Mesenchymal stem cell (in vitro differentiated cells and primary cell): ENCODE measurements at regions not wholly inside any gene's neighbourhood (a gene's known extent, or its start where the extent isn't known, plus 50 kb on each side); places are given as distances from the start of the nearest gene placed in this dataset.

ENCODE experiments used
- DNase-seq: peaks from one replicate; pipeline ENCODE4 v3.0.0-alpha.2; 2013
- H2AFZ ChIP-seq: one replicate; pipeline ENCODE4 v1.6.1; 2013; ENCODE audit warnings: low read depth, mild to moderate bottlenecking, control low read depth, inconsistent platforms, low read length, moderate library complexity
- H2AK5ac ChIP-seq: 2 replicates; pipeline ENCODE4 v1.6.1; 2013; ENCODE audit warnings: low read length, moderate library complexity, mild to moderate bottlenecking, inconsistent platforms; ENCODE audit not compliant: severe bottlenecking
- H2BK120ac ChIP-seq: one replicate; pipeline ENCODE4 v1.6.1; 2013; ENCODE audit warnings: low read depth, mild to moderate bottlenecking, inconsistent platforms, low read length, moderate library complexity
- H2BK12ac ChIP-seq, 2 experiments: one replicate each; pipeline ENCODE4 v1.6.1; 2013; ENCODE audit warnings: inconsistent platforms in 2 of 2, low read length in 2 of 2, mild to moderate bottlenecking in 2 of 2, moderate library complexity in 2 of 2, control low read depth in 1 of 2
- H2BK15ac ChIP-seq: one replicate; pipeline ENCODE4 v1.6.1; 2013; ENCODE audit warnings: mild to moderate bottlenecking, low read depth, inconsistent platforms; ENCODE audit not compliant: poor library complexity, severe bottlenecking
- H2BK5ac ChIP-seq: 2 replicates; pipeline ENCODE4 v1.6.1; 2013; ENCODE audit warnings: low read depth, mild to moderate bottlenecking, low read length, control low read depth, inconsistent platforms; ENCODE audit not compliant: poor library complexity, severe bottlenecking
- H3K14ac ChIP-seq, 2 experiments: one replicate each; pipeline ENCODE4 v1.6.1; 2013; ENCODE audit warnings: inconsistent platforms in 2 of 2, low read length in 2 of 2, control low read depth in 1 of 2, mild to moderate bottlenecking in 1 of 2, moderate library complexity in 1 of 2
- H3K18ac ChIP-seq, 2 experiments: one replicate each; pipeline ENCODE4 v1.6.1; 2013; ENCODE audit warnings: inconsistent platforms in 2 of 2, low read length in 2 of 2, control low read depth in 1 of 2, low read depth in 1 of 2, mild to moderate bottlenecking in 1 of 2
- H3K23ac ChIP-seq, 2 experiments: one replicate each; pipeline ENCODE4 v1.6.1; 2013; ENCODE audit warnings: inconsistent platforms in 2 of 2, low read length in 2 of 2, mild to moderate bottlenecking in 2 of 2, moderate library complexity in 2 of 2, control low read depth in 1 of 2
- H3K27ac ChIP-seq: 2 replicates; pipeline ENCODE4 v1.5.1; 2013; ENCODE audit warnings: mild to moderate bottlenecking, moderate library complexity, low read length, control low read depth, inconsistent platforms; ENCODE audit not compliant: poor library complexity, severe bottlenecking
- H3K27me3 ChIP-seq, 2 experiments: 2 replicates each; pipeline versions ENCODE4 v1.6.1 to v1.7.0; 2013; ENCODE audit warnings: low read length in 2 of 2, mild to moderate bottlenecking in 2 of 2, moderate library complexity in 2 of 2, control low read depth in 1 of 2, inconsistent platforms in 1 of 2; ENCODE audit not compliant: control insufficient read depth in 1 of 2, insufficient read depth in 1 of 2
- H3K36me3 ChIP-seq, 2 experiments: 2 replicates each; pipeline versions ENCODE4 v1.6.1 to v1.7.0; 2013; ENCODE audit warnings: low read length in 2 of 2, control low read depth in 1 of 2, inconsistent platforms in 1 of 2, low read depth in 1 of 2, mild to moderate bottlenecking in 1 of 2; ENCODE audit not compliant: insufficient read depth in 2 of 2, control insufficient read depth in 1 of 2
- H3K4ac ChIP-seq, 2 experiments: one replicate each; pipeline ENCODE4 v1.6.1; 2013; ENCODE audit warnings: inconsistent platforms in 2 of 2, low read length in 2 of 2, mild to moderate bottlenecking in 2 of 2, moderate library complexity in 2 of 2, control low read depth in 1 of 2, low read depth in 1 of 2
- H3K4me1 ChIP-seq: 2 replicates; pipeline ENCODE4 v1.6.1; 2013; ENCODE audit warnings: low read depth, low read length, control low read depth; ENCODE audit not compliant: control insufficient read depth, insufficient read depth
- H3K4me2 ChIP-seq: 2 replicates; pipeline ENCODE4 v1.6.1; 2013; ENCODE audit warnings: low read length, mild to moderate bottlenecking, inconsistent platforms; ENCODE audit not compliant: poor library complexity, severe bottlenecking
- H3K4me3 ChIP-seq, 2 experiments: 2 replicates each; pipeline versions ENCODE4 v1.5.1 to v1.7.0; 2013; ENCODE audit warnings: low read length in 2 of 2, mild to moderate bottlenecking in 2 of 2, control low read depth in 1 of 2, low read depth in 1 of 2; ENCODE audit not compliant: insufficient read depth in 1 of 2
- H3K79me1 ChIP-seq: replicated peaks from 2 replicates; pipeline ENCODE4 v1.6.1; 2013; ENCODE audit warnings: mild to moderate bottlenecking, control low read depth, low read length, inconsistent platforms; ENCODE audit not compliant: poor library complexity, severe bottlenecking
- H3K9ac ChIP-seq: 2 replicates; pipeline ENCODE4 v1.7.0; 2013; ENCODE audit warnings: mild to moderate bottlenecking, low read length, moderate library complexity
- H3K9me3 ChIP-seq: 2 replicates; pipeline ENCODE4 v1.7.0; 2013; ENCODE audit warnings: mild to moderate bottlenecking, low read length; ENCODE audit not compliant: control insufficient read depth
- H4K8ac ChIP-seq: one replicate; pipeline ENCODE4 v1.6.1; 2013; ENCODE audit warnings: inconsistent platforms, mild to moderate bottlenecking, low read length, moderate library complexity
- H4K91ac ChIP-seq: one replicate; pipeline ENCODE4 v1.6.1; 2013; ENCODE audit warnings: mild to moderate bottlenecking, low read length, inconsistent platforms
- WGBS: methylation state at CpG from one replicate; pipeline ENCODE4 v1.1.7; 2013; ENCODE audit warnings: mixed read lengths; 5-methylcytosine and 5-hydroxymethylcytosine counted together

DNA sequence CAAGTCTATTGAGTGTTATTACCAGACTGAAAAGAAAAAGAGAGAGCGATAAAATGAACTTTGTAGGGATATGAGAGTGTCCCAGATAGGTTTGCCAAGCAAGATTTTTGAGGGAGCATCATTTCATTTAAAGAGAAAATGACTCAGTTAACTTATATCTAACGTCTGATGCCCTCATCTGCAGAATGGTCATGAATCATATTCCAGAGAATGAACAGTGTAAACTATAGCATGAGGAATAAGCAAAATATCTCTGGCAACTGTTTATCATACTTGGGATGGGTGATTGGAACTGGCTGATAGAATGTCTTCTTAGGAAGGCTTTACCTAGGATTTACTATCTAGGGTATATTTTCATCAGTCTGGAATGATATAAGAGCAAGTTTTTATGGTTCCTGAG, 289.4 kb downstream of the CMPK2 start:
- H2BK5ac ChIP-seq: no peak overlapping the region
- no peak overlapping the region for H3K4ac ChIP-seq
- no peaks in the 10 kb centered on the region for H3K27me3 ChIP-seq
- H3K14ac ChIP-seq: no peak overlapping the region
- no peak overlapping the region for H3K9ac ChIP-seq
- no peak overlapping the region for H4K8ac ChIP-seq
- WGBS: no CpG with 5 or more reads among the region's 2 CpGs
- no peak overlapping the region for H2AK5ac ChIP-seq
- H2BK15ac ChIP-seq: no peak overlapping the region
- no peak overlapping the region for H3K27ac ChIP-seq
- no peak overlapping the region for H2BK120ac ChIP-seq
- peak; percentile 14 for DNase-seq
- no peak overlapping the region for H3K18ac ChIP-seq
- no peaks in the 10 kb centered on the region for H3K9me3 ChIP-seq
- H2BK12ac ChIP-seq: no peak overlapping the region
- H2AFZ ChIP-seq: no peak overlapping the region
- H3K36me3 ChIP-seq: no peaks in the 10 kb centered on the region
- no peaks in the 10 kb centered on the region for H3K4me1 ChIP-seq
- H3K23ac ChIP-seq: no peak overlapping the region
- H3K4me2 ChIP-seq: no peak overlapping the region
- no peak overlapping the region for H3K4me3 ChIP-seq
- H3K79me1 ChIP-seq: no peaks in the 10 kb centered on the region
- no peak overlapping the region for H4K91ac ChIP-seq

- 76% methylated on average over 1 of the region's 3 CpGs for WGBS
- Histone ChIP-seq H2BK120ac (no peak overlapping the region), H3K23ac (no peak overlapping the region), H3K4me2 (no peak overlapping the region), H3K9me3 (no peaks in the 10 kb centered on the region), H3K27ac (no peak overlapping the region), H3K18ac (no peak overlapping the region), H3K4me3 (no peak overlapping the region), H4K8ac (no peak overlapping the region), H3K4ac (no peak overlapping the region), H3K27me3 (no peaks in the 10 kb centered on the region), H3K36me3 (no peaks in the 10 kb centered on the region), H4K91ac (no peak overlapping the region), H3K79me1 (no peaks in the 10 kb centered on the region), H3K4me1 (no peaks in the 10 kb centered on the region), H2BK15ac (no peak overlapping the region), H3K9ac (no peak overlapping the region), H3K14ac (no peak overlapping the region), H2BK5ac (no peak overlapping the region), H2AK5ac (no peak overlapping the region), H2BK12ac (no peak overlapping the region), H2AFZ (no peak overlapping the region)
- no peak for DNase-seq
These were observed 287.7 kb downstream of the CMPK2 start for GRCh38 chr2:6577960-6578359.

GRCh38 chr2:6578416-6578815, 287.3 kb downstream of the CMPK2 start:
- H3K4ac ChIP-seq: no peak overlapping the region
- no peak overlapping the region for H3K27ac ChIP-seq
- no peak overlapping the region for H2AFZ ChIP-seq
- no peaks in the 10 kb centered on the region for H3K27me3 ChIP-seq
- H2BK12ac ChIP-seq: no peak overlapping the region
- H2AK5ac ChIP-seq: no peak overlapping the region
- no peak overlapping the region for H3K4me3 ChIP-seq
- WGBS: 63% methylated on average over 1 of the region's 4 CpGs
- no peaks in the 10 kb centered on the region for H3K79me1 ChIP-seq
- no peak overlapping the region for H3K18ac ChIP-seq
- no peak overlapping the region for H4K91ac ChIP-seq
- no peak overlapping the region for H2BK5ac ChIP-seq
- H2BK120ac ChIP-seq: no peak overlapping the region
- H3K4me2 ChIP-seq: no peak overlapping the region
- no peak overlapping the region for H3K9ac ChIP-seq
- H3K23ac ChIP-seq: no peak overlapping the region
- no peaks in the 10 kb centered on the region for H3K9me3 ChIP-seq
- peak overlapping the region in 1 of 2 experiments; percentile 53 for H3K14ac ChIP-seq
- no peaks in the 10 kb centered on the region for H3K4me1 ChIP-seq
- no peak for DNase-seq
- H4K8ac ChIP-seq: no peak overlapping the region
- no peaks in the 10 kb centered on the region for H3K36me3 ChIP-seq
- H2BK15ac ChIP-seq: no peak overlapping the region

- Histone ChIP-seq H3K36me3 (no peaks in the 10 kb centered on the region), H3K9me3 (no peaks in the 10 kb centered on the region), H3K27me3 (no peaks in the 10 kb centered on the region), H2BK15ac (no peak overlapping the region), H2BK120ac (no peak overlapping the region), H3K27ac (no peak overlapping the region), H4K8ac (no peak overlapping the region), H3K4ac (no peak overlapping the region), H4K91ac (no peak overlapping the region), H3K79me1 (no peaks in the 10 kb centered on the region), H3K14ac (no peak overlapping the region), H3K23ac (no peak overlapping the region), H2BK5ac (no peak overlapping the region), H3K18ac (no peak overlapping the region), H3K4me1 (no peaks in the 10 kb centered on the region), H2AFZ (no peak overlapping the region), H2BK12ac (no peak overlapping the region), H2AK5ac (no peak overlapping the region), H3K4me2 (no peak overlapping the region), H3K4me3 (no peak overlapping the region), H3K9ac (no peak overlapping the region)
- DNase-seq: no peak
These were observed 286.4 kb downstream of the CMPK2 start for GRCh38 chr2:6579281-6579680.
